ENCODE measurements at regions not wholly inside any gene's neighbourhood (a gene's known extent, or its start where the extent isn't known, plus 50 kb on each side); places are given as distances from the start of the nearest gene placed in this dataset.

GRCh38 chr22:47247579-47248240 is 485.3 kb downstream of the TBC1D22A start:
- DNase-seq (ENCODE audit: low read depth in 2 of 2) = no peak

GRCh38 chr22:47245786-47246185 is 483.3 kb downstream of the TBC1D22A start:
- no peak for DNase-seq (ENCODE audit: low read depth in 2 of 2)

DNA sequence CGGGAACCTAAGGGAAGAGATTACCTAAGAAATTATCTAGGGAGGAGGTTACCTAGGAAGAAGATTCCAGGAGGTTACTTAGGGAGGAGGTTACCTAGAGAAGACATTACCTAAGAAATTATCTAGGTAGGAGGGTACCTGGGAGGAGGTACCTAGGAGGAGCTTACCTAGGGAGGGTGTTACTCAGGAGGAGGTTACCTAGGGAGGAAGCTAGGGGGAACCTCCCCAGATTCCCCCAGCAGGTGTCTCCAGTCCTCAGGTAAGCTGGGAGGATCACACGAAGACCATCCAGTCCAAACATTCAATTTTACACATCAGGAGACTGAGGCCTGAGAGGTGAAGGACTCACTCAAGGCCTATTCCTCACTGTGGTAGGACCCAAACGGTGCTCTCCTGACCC is 482.8 kb downstream of the TBC1D22A start:
- DNase-seq (ENCODE audit: low read depth in 2 of 2) = no peak

DNA sequence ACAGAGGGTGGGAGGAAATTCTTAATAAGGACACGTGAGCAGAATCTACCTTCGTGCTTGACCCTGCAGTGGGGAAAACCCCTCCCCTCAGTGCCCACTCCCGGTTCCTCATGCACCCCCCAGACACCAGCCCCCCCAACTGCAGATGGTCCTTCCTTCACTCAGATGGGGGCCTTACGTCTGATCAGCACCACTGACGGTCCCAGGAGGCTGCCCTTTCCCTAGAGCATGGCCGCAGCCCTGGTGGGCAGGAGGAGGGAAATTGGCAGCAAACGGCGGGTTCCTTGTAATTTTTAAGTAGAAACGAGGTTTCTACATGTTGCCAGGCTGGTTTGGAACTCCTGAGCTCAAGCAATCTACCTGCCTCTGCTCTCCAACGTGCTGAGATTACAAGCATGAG is 477.7 kb downstream of the TBC1D22A start:
- no peak for DNase-seq (ENCODE audit: low read depth in 2 of 2)

DNA sequence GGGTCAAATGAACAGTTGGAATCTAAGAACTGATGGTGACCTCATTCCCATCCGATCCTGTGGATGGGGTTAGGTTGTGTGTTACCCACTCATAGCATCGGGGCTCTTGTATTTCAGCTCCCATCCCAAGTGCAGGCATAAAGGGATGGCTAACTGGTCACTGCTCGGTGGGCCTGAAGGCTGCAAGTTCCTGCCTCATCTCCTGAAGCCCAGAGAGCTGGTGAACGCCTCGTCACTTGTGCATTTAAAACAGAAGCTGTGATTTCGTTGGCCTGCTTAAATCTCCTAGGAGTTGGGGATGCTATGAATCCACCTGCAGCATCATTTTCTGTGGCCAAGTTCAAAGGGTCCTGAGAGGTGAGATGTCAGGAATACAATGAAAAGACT is 477.0 kb downstream of the TBC1D22A start:
- no peak for DNase-seq (ENCODE audit: low read depth in 2 of 2)

DNA sequence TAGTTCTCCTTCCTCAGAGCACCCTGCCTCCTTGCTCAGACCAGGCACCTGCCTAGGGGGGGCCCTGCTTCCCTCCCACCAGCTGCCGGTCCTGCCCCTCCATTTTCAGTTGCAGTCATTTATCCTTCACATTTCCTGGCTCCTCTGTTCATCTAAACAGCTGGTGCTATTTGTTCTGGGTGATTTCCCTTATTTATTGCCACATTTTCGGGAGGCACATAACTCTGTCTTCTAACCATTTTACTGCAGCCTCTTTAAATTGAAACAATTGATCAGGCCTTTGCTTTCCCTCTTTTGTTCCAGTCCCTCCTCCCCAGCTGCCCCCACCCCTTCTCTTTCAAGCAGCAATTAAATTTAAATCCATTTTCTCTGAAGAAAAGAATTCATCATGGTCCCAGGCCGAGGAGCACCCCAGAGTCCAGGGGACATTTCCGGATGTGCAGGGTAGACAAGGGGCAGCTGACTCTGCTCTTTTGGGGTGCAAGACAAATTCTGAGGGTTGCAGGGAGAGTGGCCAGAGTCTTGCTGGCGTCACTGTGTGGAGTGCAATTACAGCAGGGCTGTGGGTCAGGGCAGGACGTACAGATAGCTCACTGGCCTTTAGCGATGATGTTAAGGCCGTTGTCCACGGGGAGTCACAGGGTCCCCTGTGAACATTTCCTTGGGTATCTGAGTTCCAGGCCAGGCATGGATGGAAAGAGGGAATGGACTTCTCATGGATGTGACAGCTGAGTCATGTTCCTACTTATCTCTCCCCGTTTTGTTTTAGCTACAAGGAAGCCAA is 476.4 kb downstream of the TBC1D22A start:
- DNase-seq (ENCODE audit: low read depth in 2 of 2) = no peak

- no peak for DNase-seq (ENCODE audit: low read depth in 2 of 2)
Measured at GRCh38 chr22:47237890-47238480, 475.5 kb downstream of the TBC1D22A start.

DNA sequence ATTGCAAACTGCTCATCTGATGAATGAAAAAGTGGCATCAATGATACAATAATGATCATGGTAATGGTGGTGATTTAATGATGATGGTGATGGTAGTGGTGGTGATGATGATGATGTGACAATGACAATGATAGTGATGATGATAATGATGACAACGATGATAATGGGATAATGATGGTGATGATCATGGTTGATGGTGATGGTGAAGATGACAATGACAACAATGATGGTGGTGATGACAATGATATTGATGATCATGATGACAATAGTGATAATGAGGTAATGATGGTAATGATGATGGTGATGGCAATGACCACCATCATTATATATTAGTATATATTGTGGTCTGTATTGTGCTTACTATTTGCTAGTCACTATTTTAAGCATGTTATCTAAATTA is 474.3 kb downstream of the TBC1D22A start:
- DNase-seq (ENCODE audit: low read depth in 2 of 2) = no peak

- no peak for DNase-seq (ENCODE audit: low read depth in 2 of 2)
Measured at GRCh38 chr22:47236161-47236560, 473.7 kb downstream of the TBC1D22A start.

DNA sequence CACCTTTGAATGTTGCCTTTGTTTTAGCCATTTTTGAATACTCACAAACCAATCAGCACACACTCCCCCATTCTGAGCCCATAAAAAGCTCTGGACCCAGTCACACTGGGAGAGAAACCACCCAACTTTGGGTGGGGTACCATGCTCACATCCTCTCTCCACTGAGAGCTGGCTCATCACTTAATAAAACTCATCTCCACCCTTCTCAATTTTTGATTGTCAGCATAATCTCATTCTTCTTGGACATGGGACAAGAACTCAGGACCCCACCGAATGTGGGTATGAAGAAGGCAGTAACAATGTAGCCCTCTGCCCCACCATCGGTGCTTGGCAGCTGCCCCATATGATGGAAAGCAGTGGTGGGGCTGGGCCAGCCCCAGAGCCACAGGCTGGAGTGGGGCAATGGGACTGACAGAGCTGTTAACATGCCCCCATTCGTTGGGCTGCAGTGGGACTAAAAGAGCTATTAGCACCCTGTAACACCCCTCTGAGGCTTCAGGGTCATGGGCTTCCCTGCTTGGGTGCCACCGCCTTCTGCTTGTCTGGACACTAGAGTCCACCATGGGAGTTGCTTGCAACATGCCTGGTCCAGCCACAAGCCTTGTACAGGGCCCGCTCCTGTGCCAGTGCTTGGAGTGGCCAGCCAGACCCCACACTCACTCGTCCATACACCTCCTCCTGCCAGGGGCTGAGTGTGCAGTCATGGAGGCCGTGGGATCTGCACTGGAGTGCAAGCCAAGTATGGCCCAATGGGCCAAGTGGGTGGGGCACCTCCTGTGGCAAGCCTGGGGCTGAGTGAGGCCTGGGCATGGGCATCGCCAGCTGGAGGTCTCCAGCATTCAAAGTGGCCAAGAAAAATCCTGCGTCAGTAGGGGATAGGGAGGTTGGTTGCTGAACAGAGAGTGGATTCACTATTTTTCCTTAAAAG is 471.1 kb downstream of the TBC1D22A start:
- no peak for DNase-seq (ENCODE audit: low read depth in 2 of 2)

- no peak for DNase-seq (ENCODE audit: low read depth in 2 of 2)
Measured at GRCh38 chr22:47232753-47233152, 470.3 kb downstream of the TBC1D22A start.

GRCh38 chr22:47232197-47232596 is 469.7 kb downstream of the TBC1D22A start:
- DNase-seq (ENCODE audit: low read depth in 2 of 2) = no peak

DNA sequence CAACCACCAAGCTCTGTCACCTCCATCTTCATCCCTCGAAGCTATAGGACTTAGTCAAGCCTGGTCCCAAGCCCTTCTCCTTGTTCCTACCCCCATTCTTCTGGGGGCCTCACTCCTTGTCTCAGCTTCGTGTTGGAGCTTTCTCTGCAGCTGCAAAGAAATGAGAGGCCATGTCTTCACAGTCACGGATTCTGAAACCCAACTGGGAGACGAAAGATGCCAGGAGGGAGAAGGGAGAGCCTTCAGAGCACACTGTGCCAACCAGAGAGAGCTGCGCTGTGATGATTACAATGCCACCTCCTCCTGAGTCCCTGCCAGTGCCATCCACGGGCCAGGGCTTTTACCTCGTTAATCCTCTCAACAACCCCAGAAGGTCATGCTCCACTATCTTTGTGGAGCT is 469.3 kb downstream of the TBC1D22A start:
- DNase-seq (ENCODE audit: low read depth in 2 of 2) = no peak

DNA sequence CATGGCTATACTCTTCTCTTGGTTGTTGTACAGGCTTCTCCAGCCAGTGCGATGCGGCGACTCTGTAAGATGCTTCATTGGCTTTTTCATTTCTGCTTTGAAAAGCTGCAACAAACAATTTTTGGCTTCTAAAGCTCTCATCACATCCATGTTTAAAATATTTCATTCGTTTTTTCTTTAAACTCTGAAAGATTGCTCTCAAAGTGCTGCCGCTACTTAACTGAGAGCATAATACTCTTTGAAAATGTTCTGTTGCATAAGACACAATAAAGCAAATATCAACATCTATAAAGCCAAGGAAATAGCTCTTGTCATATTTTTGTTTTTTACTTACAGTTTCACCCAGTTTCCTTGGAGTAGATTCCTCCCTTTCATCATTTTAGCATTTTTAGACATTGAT is 468.3 kb downstream of the TBC1D22A start:
- DNase-seq (ENCODE audit: low read depth in 2 of 2) = no peak

GRCh38 chr22:47230251-47230650 is 467.8 kb downstream of the TBC1D22A start:
- DNase-seq (ENCODE audit: low read depth in 2 of 2) = no peak

GRCh38 chr22:47228767-47229166 is 466.3 kb downstream of the TBC1D22A start:
- DNase-seq (ENCODE audit: low read depth in 2 of 2) = no peak

- DNase-seq (ENCODE audit: low read depth in 2 of 2) = no peak
Measured at GRCh38 chr22:47225931-47226633, 463.6 kb downstream of the TBC1D22A start.

DNA sequence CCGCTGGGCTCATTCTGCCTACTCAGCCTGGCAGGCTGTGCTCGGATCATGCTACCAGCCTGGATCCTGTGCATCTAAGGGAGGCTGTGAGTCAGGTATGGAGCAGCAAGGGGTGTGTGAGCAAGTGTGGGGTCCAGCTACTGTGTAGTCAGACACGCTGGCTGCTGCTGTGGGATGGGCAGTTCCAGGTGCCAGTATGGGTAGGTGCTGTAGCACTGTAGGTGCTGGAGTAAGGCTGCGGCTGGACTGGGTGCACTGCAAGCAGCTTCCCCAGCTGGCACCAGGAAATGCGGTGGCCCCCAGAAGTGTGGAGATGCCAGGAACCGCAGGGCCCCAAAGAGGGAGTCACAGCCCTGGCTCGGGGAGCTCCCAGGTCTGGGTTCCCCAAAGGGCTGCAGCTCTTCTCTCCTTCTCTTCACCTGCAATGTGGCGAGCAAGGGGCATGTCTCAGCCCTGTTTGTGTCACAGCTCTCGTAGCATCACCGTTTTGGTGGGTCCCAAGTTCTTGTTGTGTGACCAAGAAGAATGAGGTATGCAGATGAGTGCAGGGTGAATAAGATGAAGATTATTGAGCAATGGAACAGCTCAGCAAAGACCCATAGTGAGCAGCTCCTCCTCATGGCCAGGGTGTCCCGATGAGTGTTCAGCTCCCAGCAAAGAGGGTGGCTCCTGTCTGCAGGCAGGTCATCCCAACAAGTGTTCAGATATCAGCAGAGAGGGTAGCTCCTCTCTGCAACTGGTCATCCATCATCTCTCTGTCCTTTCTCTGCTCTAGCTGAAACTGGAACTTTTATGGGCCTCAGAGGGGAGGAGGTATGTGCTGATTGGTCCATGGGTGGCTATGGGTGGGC is 462.9 kb downstream of the TBC1D22A start:
- no peak for DNase-seq (ENCODE audit: low read depth in 2 of 2)
